SKM-1 treated with dmso at 0.1 percent for 144 hours (cell line): ENCODE measurements at regions not wholly inside any gene's neighbourhood (a gene's known extent, or its start where the extent isn't known, plus 50 kb on each side); places are given as distances from the start of the nearest gene placed in this dataset.

Source experiments
- DNase-seq: peaks from one replicate; lab custom pipeline; 2025; ENCODE audit not compliant: unreplicated experiment; lab: John Stamatoyannopoulos, UW

GRCh38 chr6:131382631-131383030, 190.4 kb upstream of the ARG1 start:
- DNase-seq = no peak

- DNase-seq = no peak
Measured at GRCh38 chr6:131383421-131384411, 189.3 kb upstream of the ARG1 start.

- DNase-seq = no peak
Measured at GRCh38 chr6:131387562-131388447, 185.2 kb upstream of the ARG1 start.

GRCh38 chr6:131390322-131390721, 182.7 kb upstream of the ARG1 start:
- no peak for DNase-seq

- no peak for DNase-seq
Measured at GRCh38 chr6:131391116-131391515, 181.9 kb upstream of the ARG1 start.

GRCh38 chr6:131393433-131393832, 179.6 kb upstream of the ARG1 start:
- no peak for DNase-seq

- no peak for DNase-seq
Measured at GRCh38 chr6:131394768-131395432, 178.1 kb upstream of the ARG1 start.

GRCh38 chr6:131398176-131398575, 174.8 kb upstream of the ARG1 start:
- no peak for DNase-seq

GRCh38 chr6:131399433-131399832, 173.6 kb upstream of the ARG1 start:
- no peak for DNase-seq

- DNase-seq = no peak
Measured at GRCh38 chr6:131400054-131400778, 172.8 kb upstream of the ARG1 start.

- no peak for DNase-seq
Measured at GRCh38 chr6:131400779-131401496, 172.1 kb upstream of the ARG1 start.

- DNase-seq = no peak
Measured at GRCh38 chr6:131408811-131409210, 164.2 kb upstream of the ARG1 start.

- DNase-seq = no peak
Measured at GRCh38 chr6:131410785-131411184, 162.2 kb upstream of the ARG1 start.

- no peak for DNase-seq
Measured at GRCh38 chr6:131412960-131413830, 159.8 kb upstream of the ARG1 start.

GRCh38 chr6:131413831-131414191, 159.2 kb upstream of the ARG1 start:
- no peak for DNase-seq

GRCh38 chr6:131414956-131415355, 158.1 kb upstream of the ARG1 start:
- no peak for DNase-seq

- DNase-seq = no peak
Measured at GRCh38 chr6:131418441-131418840, 154.6 kb upstream of the ARG1 start.

- DNase-seq = no peak
Measured at GRCh38 chr6:131419702-131420101, 153.3 kb upstream of the ARG1 start.

- no peak for DNase-seq
Measured at GRCh38 chr6:131424016-131424415, 149.0 kb upstream of the ARG1 start.
